Glutamatergic neuron (in vitro differentiated cells): ENCODE measurements at regions not wholly inside any gene's neighbourhood (a gene's known extent, or its start where the extent isn't known, plus 50 kb on each side); places are given as distances from the start of the nearest gene placed in this dataset.

Experiments
- DNase-seq: peaks from one replicate; pipeline ENCODE4 v3.0.0; 2022
- H3K27ac Mint-ChIP-seq: one replicate; pipeline ENCODE4 v1.8.0; 2020; ENCODE audit warnings: mild to moderate bottlenecking, mixed read lengths, inconsistent platforms; ENCODE audit not compliant: unreplicated experiment
- H3K27me3 Mint-ChIP-seq: one replicate; pipeline ENCODE4 v1.8.0; 2020; ENCODE audit warnings: mild to moderate bottlenecking, moderate library complexity, mixed read lengths, inconsistent platforms; ENCODE audit not compliant: unreplicated experiment
- H3K36me3 Mint-ChIP-seq: one replicate; pipeline ENCODE4 v1.8.0; 2020; ENCODE audit warnings: mild to moderate bottlenecking, mixed read lengths, inconsistent platforms; ENCODE audit not compliant: unreplicated experiment
- H3K4me1 Mint-ChIP-seq: one replicate; pipeline ENCODE4 v1.8.0; 2020; ENCODE audit warnings: mild to moderate bottlenecking, low read depth, mixed read lengths, inconsistent platforms; ENCODE audit not compliant: unreplicated experiment
- H3K4me3 Mint-ChIP-seq: one replicate; pipeline ENCODE4 v1.8.0; 2020; ENCODE audit warnings: mild to moderate bottlenecking, mixed read lengths, inconsistent platforms; ENCODE audit not compliant: unreplicated experiment
- H3K9me3 Mint-ChIP-seq: one replicate; pipeline ENCODE4 v1.8.0; 2020; ENCODE audit warnings: mild to moderate bottlenecking, moderate library complexity, mixed read lengths, inconsistent platforms; ENCODE audit not compliant: unreplicated experiment
- CTCF ChIP-seq: fragments of 200-600 bp; sonication (generic); IDR thresholded peaks from one replicate; pipeline ENCODE4 v1.5.0; 2021; ENCODE audit not compliant: partially characterized antibody, unreplicated experiment

GRCh38 chr9:102875687-102876086, 119.4 kb upstream of the CYLC2 start:
- no peaks in the 10 kb centered on the region for H3K27me3 Mint-ChIP-seq

GRCh38 chr9:102867488-102867887, 127.6 kb upstream of the CYLC2 start:
- Mint-ChIP-seq H3K27ac (no peak overlapping the region), H3K4me1 (no peaks in the 10 kb centered on the region), H3K9me3 (no peaks in the 10 kb centered on the region), H3K36me3 (no peaks in the 10 kb centered on the region), H3K27me3 (no peaks in the 10 kb centered on the region), H3K4me3 (no peak overlapping the region)
- TF ChIP-seq CTCF = no peak
- DNase-seq = no peak

More at GRCh38 chr9:102875687-102876086, 119.4 kb upstream of the CYLC2 start:
- H3K4me1 Mint-ChIP-seq = no peaks in the 10 kb centered on the region
- DNase-seq = no peak
- H3K27ac Mint-ChIP-seq = no peak overlapping the region
- TF ChIP-seq CTCF = no peak
- H3K9me3 Mint-ChIP-seq = no peaks in the 10 kb centered on the region
- H3K4me3 Mint-ChIP-seq = no peak overlapping the region
- H3K36me3 Mint-ChIP-seq = no peaks in the 10 kb centered on the region

GRCh38 chr9:102862478-102862877, 132.7 kb upstream of the CYLC2 start:
- Mint-ChIP-seq H3K36me3 (no peaks in the 10 kb centered on the region), H3K9me3 (no peaks in the 10 kb centered on the region), H3K4me3 (no peak overlapping the region), H3K27ac (no peak overlapping the region), H3K27me3 (no peaks in the 10 kb centered on the region), H3K4me1 (no peaks in the 10 kb centered on the region)
- TF ChIP-seq CTCF = no peak
- no peak for DNase-seq

GRCh38 chr9:102855641-102856040, 139.5 kb upstream of the CYLC2 start:
- Mint-ChIP-seq H3K4me3 (no peak overlapping the region), H3K27me3 (no peaks in the 10 kb centered on the region), H3K27ac (no peak overlapping the region), H3K9me3 (no peaks in the 10 kb centered on the region), H3K4me1 (no peaks in the 10 kb centered on the region), H3K36me3 (no peaks in the 10 kb centered on the region)
- DNase-seq = no peak
- no peak for TF ChIP-seq CTCF

- H3K4me3 Mint-ChIP-seq = no peak overlapping the region
- H3K36me3 Mint-ChIP-seq = no peaks in the 10 kb centered on the region
- no peak for DNase-seq
- H3K9me3 Mint-ChIP-seq = no peaks in the 10 kb centered on the region
- no peaks in the 10 kb centered on the region for H3K27me3 Mint-ChIP-seq
- H3K27ac Mint-ChIP-seq = no peak overlapping the region
- H3K4me1 Mint-ChIP-seq = no peaks in the 10 kb centered on the region
- TF ChIP-seq CTCF = no peak
These were observed 149.2 kb upstream of the CYLC2 start for GRCh38 chr9:102845827-102846371.
